Kidney glomerular epithelial cell (primary cell): ENCODE measurements at regions not wholly inside any gene's neighbourhood (a gene's known extent, or its start where the extent isn't known, plus 50 kb on each side); places are given as distances from the start of the nearest gene placed in this dataset.
"Not testable (repeated sequence)": the region's sequence is repeated elsewhere in the genome, so short reads cannot be mapped to it uniquely, and the experiment has no call there.

Experiments used
- DNase-seq: peaks from one replicate; lab custom pipeline; 2025; lab: John Stamatoyannopoulos, UW

DNA sequence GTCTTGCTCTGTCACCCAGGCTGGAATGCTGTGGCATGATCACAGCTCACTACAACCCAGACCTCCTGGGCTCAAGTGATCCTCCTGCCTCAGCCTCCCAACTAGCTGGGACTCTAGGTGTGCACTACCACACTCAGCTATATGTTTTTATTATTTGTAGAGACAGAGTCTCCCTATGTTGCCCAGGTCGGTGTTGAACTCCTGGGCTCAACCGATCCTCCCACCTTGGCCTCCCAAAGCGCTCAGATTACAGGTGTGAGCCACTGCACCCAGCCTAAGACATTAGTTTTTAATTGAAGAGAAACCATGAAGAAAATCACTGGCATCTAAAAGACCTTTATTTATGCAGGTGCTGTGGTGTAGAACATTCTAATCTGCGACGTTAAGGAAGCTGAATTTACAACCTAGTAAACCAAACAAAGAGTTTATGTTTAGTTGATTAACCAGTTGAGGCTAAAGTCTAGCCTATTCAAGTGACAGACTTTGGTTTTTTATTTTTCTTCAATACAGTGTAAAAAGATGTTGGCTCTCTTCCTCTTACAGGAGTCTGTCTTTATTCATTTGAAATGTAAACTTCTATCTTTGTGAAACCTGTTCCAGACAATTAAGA lies 52.5 kb upstream of the NBL1 start:
- DNase-seq, result no peak

DNA sequence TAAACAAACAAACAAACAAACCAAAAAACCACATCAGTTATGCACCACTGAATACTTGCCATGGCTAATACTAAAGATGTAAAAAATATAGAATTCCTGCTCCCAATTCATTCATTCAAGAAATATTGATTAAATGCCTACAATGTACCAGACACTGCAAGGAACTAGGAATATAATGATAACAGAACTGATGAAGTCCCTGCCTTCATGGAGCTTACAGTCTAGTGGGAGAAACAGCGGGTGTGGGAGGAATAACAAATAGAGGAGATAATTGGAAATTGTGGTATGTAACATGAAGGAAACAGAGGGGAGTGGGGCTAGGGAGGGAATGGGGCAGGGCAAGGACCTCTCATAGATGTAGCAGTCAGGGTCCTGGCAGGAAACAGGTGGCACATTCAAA lies 58.6 kb upstream of the NBL1 start:
- DNase-seq, result no peak

DNA sequence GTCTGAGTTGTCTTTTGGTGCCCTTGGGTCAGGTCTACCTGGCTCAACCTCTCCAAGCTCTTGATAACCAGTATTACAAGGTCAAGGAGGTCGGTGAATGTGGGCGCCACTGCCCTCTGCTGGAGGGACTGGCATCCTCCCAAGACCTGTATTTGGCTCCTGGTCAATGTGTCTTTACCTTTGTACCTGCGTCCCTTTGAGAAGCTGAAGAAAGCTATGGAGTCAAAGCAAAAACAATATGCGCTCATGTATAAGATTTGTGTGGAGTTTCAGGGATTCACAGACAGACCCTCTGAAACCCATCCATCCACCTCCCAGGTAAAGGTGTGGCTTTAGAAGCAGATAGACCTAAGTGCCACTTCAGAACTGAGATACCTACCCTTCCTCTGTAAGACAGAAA lies 61.8 kb upstream of the NBL1 start:
- DNase-seq, result peak; percentile 12

DNA sequence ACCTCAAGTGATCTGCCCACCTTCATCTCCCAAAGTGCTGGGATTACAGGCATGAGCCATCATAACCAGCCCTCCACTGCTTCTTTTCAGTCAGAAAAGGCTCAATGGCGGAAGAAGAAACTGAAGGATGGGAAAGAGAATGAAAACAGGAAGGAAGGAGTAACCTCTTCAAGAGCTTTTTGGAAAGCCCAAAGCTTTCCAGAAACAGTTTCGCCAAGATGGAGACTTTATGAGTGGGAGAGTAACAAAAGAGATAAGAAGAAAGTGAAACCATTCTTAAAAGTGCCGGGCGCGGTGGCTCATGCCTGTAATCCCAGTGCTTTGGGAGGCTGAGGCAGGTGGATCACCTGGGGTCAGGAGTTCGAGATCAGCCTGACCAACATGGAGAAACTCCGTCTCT lies 62.7 kb upstream of the NBL1 start:
- DNase-seq, result no peak

DNA sequence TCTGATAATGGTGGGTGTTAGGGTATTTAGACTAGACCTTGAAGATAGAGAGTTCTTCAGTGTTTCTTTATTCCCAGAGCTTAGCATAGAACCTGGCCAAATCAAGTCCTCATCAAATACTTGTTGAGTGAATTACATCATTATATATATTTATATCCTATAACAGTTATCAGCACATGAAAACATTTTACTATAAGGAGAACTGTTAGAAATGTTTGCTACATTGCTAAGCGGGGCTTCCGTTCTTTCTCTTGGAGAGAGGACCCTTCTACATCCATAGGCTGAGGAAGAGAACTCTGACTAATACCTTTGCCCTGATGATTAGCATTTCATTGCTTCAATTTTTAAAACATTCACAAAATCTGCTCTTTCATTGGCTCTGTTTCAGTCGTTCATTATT lies 66.5 kb upstream of the NBL1 start:
- no peak for DNase-seq

DNA sequence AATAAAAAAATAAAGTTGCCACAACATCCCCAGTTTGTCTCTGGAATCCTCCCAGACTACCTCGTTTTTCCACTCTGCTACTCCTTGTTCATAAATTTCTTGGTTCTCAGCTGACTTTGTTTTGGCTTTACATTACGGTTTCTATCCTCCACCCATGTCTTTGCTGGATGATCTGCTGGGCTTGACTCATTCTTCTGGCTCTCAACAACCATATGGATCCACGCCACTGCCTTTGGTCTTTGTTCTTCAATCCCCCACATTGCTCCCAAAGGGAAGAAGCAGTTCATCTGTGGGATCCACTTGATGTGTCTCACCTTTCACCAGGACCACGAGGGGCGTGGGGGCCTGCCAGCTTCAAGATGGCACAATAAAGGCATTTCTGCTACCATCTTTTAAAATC lies 67.1 kb upstream of the NBL1 start:
- DNase-seq, result no peak

DNA sequence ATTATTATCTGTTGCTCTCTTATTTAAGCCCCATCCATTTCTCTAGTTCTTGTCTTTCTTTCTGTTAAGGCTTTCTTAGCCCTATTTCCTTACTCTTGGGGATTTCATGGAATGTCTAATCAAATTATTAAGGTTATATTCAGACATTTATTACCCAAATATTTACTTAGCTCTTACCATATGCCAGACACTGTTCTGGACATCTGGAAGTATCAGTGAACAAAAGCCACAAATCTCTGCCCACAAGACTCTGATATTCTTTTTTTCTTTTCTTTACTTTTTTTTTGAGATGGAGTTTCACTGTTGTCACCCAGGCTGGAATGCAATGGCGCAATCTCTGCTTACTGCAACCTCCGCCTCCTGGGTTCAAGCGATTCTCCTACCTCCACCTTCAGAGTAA lies 74.3 kb upstream of the NBL1 start:
- DNase-seq, result no peak

DNA sequence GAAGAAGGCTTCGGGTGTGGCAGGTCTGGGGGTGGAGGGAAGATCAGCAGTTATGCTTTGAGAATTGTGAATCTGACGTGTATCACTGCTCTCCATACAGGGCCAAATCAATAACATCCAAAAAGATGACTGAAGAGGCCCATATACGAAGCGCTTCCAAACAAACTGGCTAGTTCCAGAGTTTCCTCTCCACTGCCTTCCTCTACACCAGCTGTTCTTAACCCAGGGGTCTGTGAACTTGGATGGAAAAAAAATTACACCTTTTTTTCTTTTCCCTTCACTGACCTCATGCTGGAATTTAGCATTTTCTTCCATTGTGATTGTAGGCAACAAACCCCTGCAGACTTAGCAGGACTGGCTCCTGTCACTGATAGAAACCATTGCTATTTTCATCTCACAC lies 77.1 kb upstream of the NBL1 start:
- no peak for DNase-seq

DNA sequence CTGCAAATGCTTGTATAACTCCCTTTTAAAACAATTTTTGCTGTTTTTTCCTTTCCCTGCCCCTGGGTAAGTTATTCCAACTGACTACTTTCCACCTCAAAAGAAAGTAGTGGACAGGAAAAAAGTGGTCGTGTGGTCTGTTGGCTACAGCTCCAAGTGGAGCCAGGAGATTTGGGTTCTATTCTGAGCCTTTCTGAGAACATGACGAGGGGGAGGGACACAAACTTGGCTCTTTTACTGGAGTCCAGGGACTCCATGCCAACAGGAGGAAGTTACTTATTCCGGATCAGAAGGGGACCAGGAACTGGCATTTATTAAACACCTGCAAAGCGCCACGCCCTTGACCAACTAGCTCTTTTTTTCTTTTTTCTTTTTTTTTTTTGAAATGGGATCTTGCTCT lies 79.0 kb upstream of the CAPZB start:
- DNase-seq, result no peak

DNA sequence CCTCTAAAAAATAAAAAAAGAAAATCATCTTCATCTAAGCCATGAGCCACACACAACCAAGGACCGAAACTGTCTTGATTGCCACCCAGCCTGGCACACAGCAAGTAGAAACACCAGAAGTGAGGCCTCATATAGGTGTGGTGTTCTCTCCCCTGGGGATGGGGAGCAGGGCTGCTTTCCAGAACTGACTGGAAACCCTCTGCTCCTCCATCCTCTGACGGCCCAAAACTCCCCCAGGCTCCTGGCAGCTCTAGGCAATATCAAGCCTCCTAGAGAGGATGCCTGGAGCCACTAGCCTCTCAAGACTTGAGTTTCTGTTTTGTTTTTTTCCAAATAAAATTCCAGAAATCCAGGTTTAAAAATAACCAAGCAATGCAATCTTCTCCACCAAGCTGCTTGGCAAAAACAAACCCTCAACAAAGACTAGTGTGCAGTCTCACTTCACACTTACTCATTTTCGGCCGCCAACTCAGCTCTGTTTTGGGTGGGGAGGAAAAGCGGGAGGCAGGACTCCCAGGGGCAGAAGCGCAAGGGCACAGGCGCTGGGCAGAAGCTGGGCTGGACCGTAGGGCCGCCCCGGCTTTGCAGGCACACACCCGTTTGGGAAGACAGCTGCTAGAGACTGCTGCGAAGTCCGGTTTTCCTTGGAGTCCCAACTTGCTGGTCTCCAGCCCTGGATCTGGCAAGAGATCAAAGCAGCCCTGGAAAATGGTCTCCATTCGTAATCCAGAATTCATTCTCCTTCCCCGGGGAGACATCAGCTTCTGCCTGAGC lies 78.2 kb upstream of the CAPZB start:
- DNase-seq, result no peak

DNA sequence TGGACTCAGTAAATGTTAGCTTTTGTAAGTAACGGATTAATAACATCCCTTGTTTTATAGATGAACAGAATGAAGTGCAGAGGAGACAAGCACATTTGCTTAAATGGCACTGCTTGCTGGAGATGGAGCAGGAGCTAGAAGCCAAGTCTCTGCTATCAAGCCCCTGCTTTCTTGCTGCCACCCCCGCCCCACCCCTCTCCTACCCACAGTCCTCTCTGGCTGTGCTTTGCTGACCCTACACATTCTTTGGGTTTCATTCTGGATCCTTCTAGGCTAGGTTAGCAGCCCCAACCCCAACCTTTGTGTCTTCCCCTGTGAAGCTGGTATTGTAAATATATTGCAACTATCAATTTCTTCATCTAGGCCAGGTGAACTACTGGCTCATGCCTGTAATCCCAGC lies 77.5 kb upstream of the CAPZB start:
- DNase-seq, result no peak

DNA sequence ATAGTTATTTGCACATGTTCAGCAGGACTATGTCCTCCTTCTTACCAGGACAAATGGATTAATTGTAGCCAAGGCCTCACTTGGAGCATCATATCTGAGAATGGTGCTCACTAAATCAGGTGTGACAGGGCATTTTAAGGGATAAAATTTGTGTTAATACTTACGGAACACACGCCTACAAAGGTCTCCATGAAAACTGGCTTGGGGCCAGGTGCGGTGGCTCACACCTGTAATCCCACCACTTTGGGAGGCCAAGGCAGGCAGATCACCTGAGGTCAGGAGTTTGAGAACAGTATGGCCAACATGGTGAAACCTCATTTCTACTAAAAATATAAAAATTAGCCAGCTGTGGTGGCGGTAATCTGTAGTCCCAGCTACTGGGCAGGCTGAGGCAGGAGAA lies 75.1 kb upstream of the CAPZB start:
- DNase-seq, result no peak

DNA sequence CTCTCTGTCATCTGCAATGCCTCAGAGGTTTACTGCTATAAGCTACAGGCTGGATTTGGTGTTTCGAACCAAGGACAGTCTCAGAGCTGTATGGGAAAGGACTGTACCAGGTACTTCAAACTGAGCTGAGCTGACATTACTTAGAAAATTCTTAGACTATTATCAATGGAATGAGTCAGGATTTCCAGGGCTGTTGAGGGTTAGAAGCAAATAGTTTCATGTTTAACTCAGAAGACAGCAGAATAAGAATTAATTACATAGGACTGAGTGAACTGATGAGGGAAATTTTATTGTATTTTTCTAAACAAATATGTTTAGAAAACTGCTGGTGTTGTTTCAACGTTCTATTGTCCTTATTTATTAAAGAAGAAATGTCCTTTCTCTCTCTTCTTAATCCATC lies 74.3 kb upstream of the CAPZB start:
- DNase-seq, result peak; percentile 30

DNA sequence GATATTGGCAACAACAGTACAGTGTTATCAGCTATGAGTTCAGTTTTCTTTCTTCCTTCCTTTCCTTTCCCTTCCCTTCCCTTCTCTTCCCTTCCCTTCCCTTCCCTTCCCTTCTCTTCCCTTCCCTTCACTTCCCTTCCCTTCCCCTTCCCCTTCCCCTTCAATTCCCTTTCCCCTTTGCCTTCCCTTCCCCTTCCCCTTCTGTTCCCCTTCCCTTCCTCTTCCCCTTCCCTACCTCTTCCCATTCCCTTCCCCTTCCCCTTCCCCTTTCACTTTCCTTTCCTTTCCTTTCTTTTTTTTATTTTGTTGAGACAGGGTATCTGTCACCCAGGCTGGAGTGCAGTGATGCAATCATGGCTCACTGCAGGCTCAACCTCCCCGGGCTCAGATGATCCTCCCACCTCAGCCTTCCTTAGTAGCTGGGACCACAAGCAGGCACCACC lies 72.3 kb upstream of the CAPZB start:
- no peak for DNase-seq

DNA sequence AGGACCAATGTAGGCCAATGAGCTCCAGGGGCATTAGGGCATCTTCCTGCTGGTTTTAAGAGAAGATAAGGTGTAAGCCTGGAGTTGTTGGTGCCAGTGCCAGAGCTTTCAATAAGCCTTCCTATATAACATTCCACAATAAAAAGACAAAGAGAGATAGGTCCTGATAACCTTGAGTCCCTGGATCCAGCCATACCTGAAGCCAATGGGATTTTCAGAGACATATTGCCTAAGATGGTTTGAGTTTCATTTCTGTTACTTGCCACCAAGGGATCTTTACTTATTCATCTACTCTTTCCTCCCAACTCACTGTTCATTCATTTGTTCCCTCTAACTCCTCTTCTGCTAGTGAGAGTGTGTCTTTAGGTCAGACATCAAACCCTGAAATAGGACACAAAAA lies 68.8 kb upstream of the CAPZB start:
- DNase-seq, result no peak

DNA sequence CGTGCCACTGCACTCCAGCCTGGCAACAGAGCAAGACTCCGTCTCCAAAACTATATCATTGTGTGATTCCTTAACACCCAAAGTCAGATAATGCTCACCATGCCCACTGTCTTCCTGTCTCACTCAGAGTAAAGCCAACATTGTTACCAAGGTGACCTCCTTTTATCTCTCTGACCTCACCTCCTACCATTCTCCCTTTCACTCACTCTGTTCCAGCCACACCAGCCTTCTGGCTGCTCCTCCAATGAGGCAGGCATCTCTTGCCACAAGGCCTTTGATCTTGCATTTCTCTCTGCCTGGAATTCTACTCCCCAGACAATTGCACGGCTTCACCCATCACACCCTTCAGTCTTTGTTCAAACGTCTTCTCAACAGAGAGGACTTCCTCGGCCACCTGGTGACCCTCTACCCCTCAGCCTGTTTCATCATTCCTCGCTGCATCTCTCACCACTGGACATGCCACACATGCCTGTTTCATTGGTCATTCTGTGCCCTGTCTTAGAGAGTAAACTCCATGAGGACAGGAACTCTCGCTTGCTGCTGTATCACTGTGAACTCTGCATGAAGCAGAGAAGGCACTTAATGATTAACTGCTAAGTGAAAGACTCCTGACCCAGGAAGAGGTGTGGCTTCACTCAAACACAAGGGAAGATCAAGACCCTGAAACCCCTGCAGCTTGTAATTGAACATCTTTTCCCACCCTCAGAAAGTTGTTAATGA lies 67.1 kb upstream of the CAPZB start:
- no peak for DNase-seq

DNA sequence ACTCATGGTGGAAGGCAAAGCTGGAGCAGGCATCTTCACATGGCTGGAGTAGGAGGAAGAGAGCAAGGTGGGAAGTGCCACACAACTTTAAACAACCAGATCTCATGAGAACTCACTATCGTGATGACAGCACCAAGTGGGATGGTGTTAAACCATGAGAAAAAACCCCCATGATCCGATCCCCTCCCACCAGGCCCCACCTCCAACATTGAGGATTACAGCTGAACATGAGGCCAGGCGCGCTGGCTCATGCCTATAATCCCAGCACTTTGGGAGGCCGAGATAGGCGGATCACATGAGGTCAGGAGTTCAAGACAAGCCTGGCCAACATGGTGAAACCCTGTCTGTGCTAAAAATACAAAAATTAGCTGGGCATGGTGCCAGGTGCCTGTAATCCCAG lies 66.5 kb upstream of the CAPZB start:
- DNase-seq, result not testable (repeated sequence)

DNA sequence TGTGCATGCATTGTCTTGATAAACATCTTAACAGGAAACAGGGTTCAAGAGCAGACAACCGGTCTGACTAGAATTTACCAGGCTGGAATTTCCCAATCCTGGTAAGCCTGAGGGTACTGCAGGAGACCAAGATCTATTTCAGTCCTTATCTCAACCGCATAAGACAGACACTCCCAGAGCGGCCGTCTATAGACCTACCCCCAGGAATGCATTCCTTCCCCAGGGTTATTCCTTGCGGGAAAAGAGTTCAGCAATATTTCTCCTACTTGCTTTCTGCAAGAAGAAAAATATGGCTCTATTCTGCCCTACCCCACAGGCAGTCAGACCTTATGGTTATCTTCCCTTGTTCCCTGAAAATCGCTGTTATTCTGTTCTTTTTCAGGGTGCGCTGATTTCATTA lies 65.1 kb upstream of the CAPZB start:
- not testable (repeated sequence) for DNase-seq

DNA sequence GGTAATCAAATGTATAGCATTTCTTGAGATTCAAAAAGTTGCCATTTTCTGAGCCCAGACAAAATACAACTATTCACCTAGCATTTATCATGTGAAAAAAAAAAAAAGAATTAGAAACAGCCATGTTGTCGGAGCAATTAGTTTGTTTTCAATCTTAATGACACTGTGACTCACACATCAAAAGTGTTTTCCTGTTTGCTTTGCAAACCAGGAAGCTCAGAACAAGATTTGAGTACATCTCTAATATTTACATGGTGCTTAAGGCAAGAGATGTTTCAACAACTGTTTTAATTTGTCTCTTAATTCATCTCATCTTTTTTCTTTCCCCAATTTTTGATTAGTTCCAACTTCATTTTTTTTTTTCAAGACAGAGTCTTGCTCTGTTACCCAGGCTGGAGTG lies 62.5 kb upstream of the CAPZB start:
- DNase-seq, result no peak

DNA sequence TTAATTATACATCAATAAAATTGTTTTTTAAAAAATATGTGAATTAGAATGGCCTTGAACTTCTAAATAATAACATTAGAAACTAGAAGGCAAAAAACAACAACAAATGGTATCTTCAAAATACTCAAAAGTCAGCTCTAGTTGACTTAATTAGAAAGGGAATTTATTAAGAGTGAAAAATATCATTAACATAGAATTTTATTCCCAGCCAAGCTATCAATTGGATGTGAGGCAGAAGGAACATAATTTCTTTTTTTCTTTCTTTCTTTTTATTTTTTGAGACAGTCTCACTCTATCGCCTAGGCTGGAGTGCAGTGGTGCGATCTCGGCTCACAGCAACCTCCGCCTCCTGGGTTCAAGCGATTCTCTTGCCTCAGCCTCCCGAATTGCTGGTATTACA lies 51.2 kb upstream of the CAPZB start:
- no peak for DNase-seq

DNA sequence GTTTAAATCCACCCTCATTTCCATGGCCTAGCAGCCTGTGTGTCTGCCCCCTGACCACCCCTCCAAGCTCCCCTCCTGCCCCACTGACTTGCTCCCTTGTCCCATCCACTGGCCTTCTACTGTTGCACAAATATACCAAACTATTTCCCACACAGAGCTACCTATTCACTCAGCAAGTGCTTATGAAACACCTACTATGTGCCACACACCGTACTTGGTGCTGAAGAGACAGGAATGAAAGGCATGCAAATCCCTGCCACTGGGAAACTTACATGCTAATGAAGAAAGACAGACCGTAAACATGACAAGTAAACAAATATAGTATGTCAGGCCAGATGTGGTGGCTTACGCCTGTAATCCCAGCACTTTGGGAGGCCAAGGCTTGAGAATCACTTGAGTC lies 49.9 kb upstream of the CAPZB start:
- no peak for DNase-seq
